H1 (cell line): ENCODE measurements at regions not wholly inside any gene's neighbourhood (a gene's known extent, or its start where the extent isn't known, plus 50 kb on each side); places are given as distances from the start of the nearest gene placed in this dataset.

Source experiments
- EGR1 ChIP-seq: IDR thresholded peaks from 2 replicates; pipeline ENCODE4 v1.6.1; 2011; ENCODE audit warnings: low read depth, low read length, borderline replicate concordance
- PHF8 ChIP-seq: fragments of 200-600 bp; sonication (generic); conservative IDR thresholded peaks from 2 replicates; pipeline ENCODE4 v1.7.1; 2012; ENCODE audit warnings: low read depth, mild to moderate bottlenecking, inconsistent platforms, low read length, moderate library complexity

GRCh38 chr11:42021911-42022310, 562.5 kb upstream of the LRRC4C start:
- TF ChIP-seq EGR1 (no peak), PHF8 (no peak)
